Thoracic aorta (tissue), 2 donors: ENCODE measurements at regions not wholly inside any gene's neighbourhood (a gene's known extent, or its start where the extent isn't known, plus 50 kb on each side); places are given as distances from the start of the nearest gene placed in this dataset.

Experiments
- ATAC-seq: fragments of 150-250 bp; one replicate; pipeline ENCODE4 v1.8.0; 2017; ENCODE audit warnings: low read depth; ENCODE audit not compliant: insufficient number of reproducible peaks, low FRiP score
- DNase-seq: peaks from one replicate; pipeline ENCODE4 v3.0.0-alpha.2; 2020; ENCODE audit warnings: low spot score
- H3K27ac ChIP-seq, 2 donors: fragments of 200-600 bp; sonication (generic); 1 replicate in 1 of 2; 2 replicates in 1 of 2; pipeline ENCODE4 v1.5.1; 2016; ENCODE audit warnings: mild to moderate bottlenecking in 2 of 2, moderate library complexity in 2 of 2
- H3K27me3 ChIP-seq: fragments of 200-600 bp; sonication (generic); replicated peaks from 2 replicates; pipeline ENCODE4 v1.6.0; 2016; ENCODE audit warnings: mild to moderate bottlenecking; ENCODE audit not compliant: insufficient read depth
- H3K36me3 ChIP-seq: fragments of 200-600 bp; sonication (generic); one replicate; pipeline ENCODE4 v1.5.1; 2016
- H3K4me1 ChIP-seq, 2 donors: fragments of 200-600 bp; sonication (generic); 1 replicate in 1 of 2; 2 replicates in 1 of 2; pipeline versions ENCODE4 v1.5.1 to v1.6.0; 2016; ENCODE audit warnings: low read depth in 2 of 2, mild to moderate bottlenecking in 1 of 2; ENCODE audit not compliant: control insufficient read depth in 1 of 2
- H3K4me3 ChIP-seq: fragments of 200-600 bp; sonication (generic); 2 replicates; pipeline ENCODE4 v1.5.1; 2016; ENCODE audit warnings: mild to moderate bottlenecking
- H3K9me3 ChIP-seq: fragments of 200-600 bp; sonication (generic); 2 replicates; pipeline ENCODE4 v1.5.1; 2016
- TF ChIP-seq, protein P1 (sequence below): fragments of 200-600 bp; sonication (generic); IDR thresholded peaks from one replicate; pipeline ENCODE4 v1.5.1; 2019; ENCODE audit warnings: antibody characterized with exemption

DNA sequence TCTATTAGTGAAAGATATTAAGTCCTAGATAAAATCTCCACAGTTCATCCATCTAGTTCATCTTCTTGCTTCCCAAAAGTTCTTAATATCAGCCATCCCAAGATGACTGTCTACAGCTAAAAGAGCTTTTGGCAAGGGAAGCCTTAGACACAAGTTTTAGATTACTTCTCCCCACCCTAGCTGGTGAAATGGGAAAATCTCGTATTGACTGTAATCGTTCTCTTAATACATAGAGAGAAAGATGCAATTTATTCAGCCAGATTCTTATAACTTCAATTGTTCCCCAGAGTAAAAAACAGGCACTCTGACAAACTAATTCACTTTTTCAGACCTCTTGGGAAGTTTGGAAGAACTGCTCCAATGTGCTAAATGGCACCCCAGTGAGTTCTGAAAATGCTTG lies 1439.6 kb upstream of the C9orf72 start:
- H3K27ac ChIP-seq: no peak overlapping the region
- H3K36me3 ChIP-seq: no peaks in the 10 kb centered on the region
- H3K4me3 ChIP-seq: no peak overlapping the region
- TF ChIP-seq, protein P1, sequence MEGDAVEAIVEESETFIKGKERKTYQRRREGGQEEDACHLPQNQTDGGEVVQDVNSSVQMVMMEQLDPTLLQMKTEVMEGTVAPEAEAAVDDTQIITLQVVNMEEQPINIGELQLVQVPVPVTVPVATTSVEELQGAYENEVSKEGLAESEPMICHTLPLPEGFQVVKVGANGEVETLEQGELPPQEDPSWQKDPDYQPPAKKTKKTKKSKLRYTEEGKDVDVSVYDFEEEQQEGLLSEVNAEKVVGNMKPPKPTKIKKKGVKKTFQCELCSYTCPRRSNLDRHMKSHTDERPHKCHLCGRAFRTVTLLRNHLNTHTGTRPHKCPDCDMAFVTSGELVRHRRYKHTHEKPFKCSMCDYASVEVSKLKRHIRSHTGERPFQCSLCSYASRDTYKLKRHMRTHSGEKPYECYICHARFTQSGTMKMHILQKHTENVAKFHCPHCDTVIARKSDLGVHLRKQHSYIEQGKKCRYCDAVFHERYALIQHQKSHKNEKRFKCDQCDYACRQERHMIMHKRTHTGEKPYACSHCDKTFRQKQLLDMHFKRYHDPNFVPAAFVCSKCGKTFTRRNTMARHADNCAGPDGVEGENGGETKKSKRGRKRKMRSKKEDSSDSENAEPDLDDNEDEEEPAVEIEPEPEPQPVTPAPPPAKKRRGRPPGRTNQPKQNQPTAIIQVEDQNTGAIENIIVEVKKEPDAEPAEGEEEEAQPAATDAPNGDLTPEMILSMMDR: no peak
- no peaks in the 10 kb centered on the region for H3K27me3 ChIP-seq
- H3K4me1 ChIP-seq: no peaks in the 10 kb centered on the region
- ATAC-seq: no peak
- no peaks in the 10 kb centered on the region for H3K9me3 ChIP-seq
- no peak for DNase-seq

DNA sequence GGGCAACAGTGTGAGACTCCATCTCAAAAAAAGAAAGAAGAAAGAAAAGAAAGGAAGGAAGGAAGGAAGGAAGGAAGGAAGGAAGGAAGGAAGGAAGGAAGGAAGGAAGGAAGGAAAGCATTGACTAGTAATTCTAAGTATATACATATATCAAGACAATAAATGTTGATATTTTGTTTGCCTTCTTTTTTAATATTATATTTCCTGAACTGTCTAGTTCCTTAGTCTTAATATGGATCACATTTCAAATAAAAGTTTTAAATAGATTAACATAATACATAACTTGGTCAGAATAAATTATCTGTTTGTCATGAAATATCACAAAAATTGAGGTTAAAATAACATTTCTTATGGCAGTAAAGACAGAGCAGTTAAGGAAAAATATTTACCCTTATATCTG lies 1448.4 kb upstream of the C9orf72 start:
- Histone ChIP-seq H3K4me1 (no peaks in the 10 kb centered on the region), H3K4me3 (no peak overlapping the region), H3K36me3 (no peaks in the 10 kb centered on the region), H3K9me3 (no peaks in the 10 kb centered on the region), H3K27me3 (no peaks in the 10 kb centered on the region), H3K27ac (no peak overlapping the region)
- ATAC-seq (no peak), DNase-seq (no peak)
- TF ChIP-seq, protein P1: no peak

- Histone ChIP-seq H3K4me3 (no peak overlapping the region), H3K36me3 (no peaks in the 10 kb centered on the region), H3K27me3 (no peaks in the 10 kb centered on the region), H3K4me1 (no peaks in the 10 kb centered on the region), H3K27ac (no peak overlapping the region), H3K9me3 (no peaks in the 10 kb centered on the region)
- ATAC-seq (no peak), DNase-seq (no peak)
- TF ChIP-seq, protein P1: no peak
Observed at GRCh38 chr9:29038332-29038731, 1465.1 kb upstream of the C9orf72 start.

DNA sequence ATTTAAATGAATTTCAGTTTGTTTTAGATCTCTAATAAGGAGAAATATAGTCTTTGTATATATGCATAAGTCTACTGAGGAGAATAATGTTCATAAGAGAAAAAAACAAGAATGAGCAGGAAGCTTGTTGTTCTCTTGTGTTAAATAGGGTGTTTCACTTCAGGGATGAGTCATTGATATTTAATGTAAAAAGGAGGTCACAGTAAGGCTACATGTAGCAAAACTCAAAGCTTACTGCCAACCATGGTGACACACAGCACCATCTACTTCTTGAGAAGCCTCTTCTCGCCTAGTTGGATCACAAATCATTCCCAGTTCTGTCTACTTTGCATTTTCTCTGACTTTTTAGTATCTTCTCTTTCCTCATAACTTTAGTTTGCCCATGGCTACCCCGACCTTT lies 1466.0 kb upstream of the C9orf72 start:
- TF ChIP-seq, protein P1: no peak
- no peak for ATAC-seq
- Histone ChIP-seq H3K9me3 (no peaks in the 10 kb centered on the region), H3K4me3 (no peak overlapping the region), H3K27me3 (no peaks in the 10 kb centered on the region), H3K4me1 (no peaks in the 10 kb centered on the region), H3K36me3 (no peaks in the 10 kb centered on the region), H3K27ac (no peak overlapping the region)
- DNase-seq: no peak

- no peaks in the 10 kb centered on the region for H3K9me3 ChIP-seq
- TF ChIP-seq, protein P1: no peak
Observed at GRCh38 chr9:29043072-29043471, 1469.8 kb upstream of the C9orf72 start.

More at GRCh38 chr9:29043072-29043471, 1469.8 kb upstream of the C9orf72 start:
- no peak for DNase-seq
- no peaks in the 10 kb centered on the region for H3K4me1 ChIP-seq
- no peaks in the 10 kb centered on the region for H3K36me3 ChIP-seq
- no peak overlapping the region for H3K4me3 ChIP-seq
- no peak for ATAC-seq
- no peaks in the 10 kb centered on the region for H3K27me3 ChIP-seq
- no peak overlapping the region for H3K27ac ChIP-seq
